HL-60/S4 treated with retinoic acid at 250 ng/mL for 4 days and 3 days (cell line): ENCODE measurements at regions not wholly inside any gene's neighbourhood (a gene's known extent, or its start where the extent isn't known, plus 50 kb on each side); places are given as distances from the start of the nearest gene placed in this dataset.

Experiments used
- in situ Hi-C: fragments of 300-500 bp; cut with MboI; formaldehyde crosslinking; loops from 2 replicates; pipeline ENCODE4 v1.7.0; 2022; ENCODE audit warnings: low sequenced_read_pairs

DNA sequence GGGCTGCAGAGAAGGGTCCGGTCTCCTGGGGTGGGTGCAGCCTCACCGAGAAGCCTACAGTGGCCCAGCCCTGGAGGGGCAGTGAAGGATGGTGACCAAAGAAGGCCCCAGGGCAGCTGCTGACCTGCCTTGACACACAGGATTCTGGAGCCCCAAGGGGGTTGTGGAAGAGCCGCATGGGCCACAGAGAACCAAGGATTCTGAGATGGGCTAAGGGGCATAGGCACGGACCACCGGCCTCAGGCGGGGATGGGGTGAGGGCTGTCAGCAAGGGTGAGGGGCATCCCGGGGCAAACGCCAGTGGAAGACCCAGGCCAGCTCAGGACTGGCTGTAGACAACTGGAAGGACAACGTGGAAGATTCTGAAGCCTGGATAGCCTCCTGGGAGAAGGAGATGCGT is 151.6 kb downstream of the TEX29 start:
- in situ Hi-C loops, result loop anchor here (25.0 kb wide), 1 partner anchor 1140 kb away; no protein-coding TSS in a partner anchor

DNA sequence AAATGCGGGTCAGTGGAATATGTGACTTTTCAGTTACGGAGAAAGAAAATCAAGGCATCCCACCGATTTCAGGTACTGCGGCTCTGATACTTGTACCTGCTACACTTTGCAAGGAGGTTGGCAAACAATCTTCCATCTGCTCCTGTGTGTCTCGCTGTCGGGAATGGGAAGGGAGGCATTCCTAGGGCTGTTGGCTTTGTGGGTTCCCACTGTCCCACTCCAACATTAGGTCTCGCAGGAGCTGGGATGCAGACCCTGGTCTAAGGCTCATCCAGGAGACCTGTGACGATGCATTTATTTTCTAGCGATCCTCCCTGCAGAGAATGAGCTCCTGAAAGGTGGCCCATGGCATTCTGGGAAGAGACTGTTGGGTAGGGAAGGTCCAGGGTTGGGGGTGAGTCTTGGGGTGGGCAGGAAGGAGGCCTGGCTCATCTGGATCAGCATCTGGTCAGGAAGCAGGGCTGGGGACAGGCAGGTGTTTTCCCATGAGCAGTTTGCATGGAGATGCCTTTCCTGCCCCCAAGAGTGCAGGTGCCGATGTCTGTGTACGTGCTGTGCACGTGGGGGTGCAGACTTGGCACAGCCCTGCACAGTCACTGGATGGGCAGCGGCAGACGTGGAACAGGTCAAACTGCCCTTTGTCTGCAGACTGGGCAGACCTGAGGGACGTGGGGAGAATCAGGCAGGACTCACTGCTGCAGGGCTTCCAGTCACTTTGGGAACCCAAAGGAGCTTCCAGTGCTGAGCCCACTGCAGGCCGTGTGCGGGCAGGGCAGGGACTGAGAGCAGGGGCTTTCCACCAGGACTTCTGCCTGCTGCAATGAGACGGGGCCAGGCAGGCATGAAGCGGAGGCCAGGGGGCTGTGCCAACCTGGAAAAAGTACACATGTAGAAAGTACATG is 152.4 kb downstream of the TEX29 start:
- in situ Hi-C loops, result loop anchor here (25.0 kb wide), 1 partner anchor 1139 kb away; no protein-coding TSS in a partner anchor

DNA sequence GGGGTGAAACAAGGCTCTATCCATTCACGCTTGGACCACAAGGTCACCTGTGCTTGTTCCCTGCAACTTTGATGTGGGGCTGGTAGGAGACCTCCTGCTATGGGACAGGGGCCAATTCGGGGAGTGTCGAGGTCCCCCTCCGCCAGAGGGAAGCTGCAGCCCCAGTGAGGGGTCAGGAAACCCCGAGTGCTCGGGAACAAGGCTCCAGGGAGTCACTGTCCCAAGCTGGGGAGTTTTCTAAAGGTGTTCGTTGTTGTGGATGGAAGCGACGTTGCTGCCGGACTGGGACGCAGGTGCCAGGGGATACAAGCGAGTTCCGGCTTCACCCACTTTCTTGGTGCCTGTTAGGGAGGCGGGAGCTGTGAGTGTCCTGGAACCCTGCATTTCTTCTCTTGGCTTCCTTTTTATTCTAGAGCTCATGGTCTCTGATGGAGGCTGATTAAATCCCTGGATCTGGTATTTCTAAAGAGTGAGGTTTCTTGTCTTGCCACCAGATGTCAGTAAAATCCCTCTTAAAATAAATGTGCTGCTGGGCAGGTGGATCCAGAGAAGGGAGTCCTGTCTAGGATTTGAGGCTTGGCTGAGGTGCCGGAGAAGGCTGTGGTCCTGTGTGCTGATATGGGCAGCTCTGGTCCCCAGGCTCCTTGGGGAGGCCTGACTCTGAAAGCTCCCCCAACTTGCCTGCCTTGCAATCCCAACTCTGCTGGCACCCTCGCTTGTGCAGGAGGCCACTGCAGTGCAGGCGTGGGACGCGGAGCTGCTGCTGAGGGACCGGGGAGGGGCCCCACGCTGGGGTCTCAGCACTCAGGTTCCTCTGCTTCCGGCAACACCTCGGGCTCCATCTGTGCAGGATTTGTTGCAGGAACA is 153.9 kb downstream of the TEX29 start:
- in situ Hi-C loops, result loop anchor here (25.0 kb wide), 1 partner anchor 1138 kb away; no protein-coding TSS in a partner anchor

DNA sequence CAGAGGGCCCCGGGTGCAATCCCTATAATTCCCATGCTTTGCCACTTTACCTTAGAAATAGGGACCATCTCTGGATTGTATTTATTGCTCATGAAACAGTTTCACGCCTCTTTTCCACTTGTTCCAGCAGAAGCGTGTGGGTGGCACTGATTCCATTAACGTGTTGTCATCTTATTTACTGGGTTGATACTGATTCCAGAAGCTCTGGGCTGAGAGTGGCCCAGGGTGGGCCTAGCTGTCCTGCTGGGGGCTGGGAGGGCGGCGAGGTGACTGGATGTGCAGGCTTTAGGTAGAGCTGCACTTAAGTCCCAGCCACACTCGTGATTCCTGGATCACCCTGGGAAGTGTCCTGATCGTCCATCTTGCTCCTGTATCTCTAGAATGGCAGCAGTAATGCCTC is 155.0 kb downstream of the TEX29 start:
- in situ Hi-C loops, result no loop called here

DNA sequence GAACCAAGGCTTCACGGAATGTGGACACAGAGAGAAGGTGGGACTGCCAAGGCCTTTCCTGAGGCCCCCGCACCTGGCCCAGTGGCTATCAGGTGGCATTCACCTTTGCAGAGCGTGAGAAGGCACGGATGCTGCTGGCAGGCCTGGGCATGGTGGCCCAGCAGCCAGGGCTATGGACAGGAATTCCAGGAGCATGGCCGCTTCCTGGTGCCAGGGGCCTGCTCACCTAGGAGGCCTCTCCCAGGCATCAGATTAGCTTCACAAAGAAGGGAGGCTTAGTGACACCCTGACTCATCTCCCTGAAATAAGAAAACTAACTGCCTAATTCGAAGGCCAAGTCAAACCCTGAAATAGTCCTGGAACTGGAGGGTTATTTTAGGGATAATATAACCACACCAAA is 155.8 kb downstream of the TEX29 start:
- in situ Hi-C loops, result no loop called here

DNA sequence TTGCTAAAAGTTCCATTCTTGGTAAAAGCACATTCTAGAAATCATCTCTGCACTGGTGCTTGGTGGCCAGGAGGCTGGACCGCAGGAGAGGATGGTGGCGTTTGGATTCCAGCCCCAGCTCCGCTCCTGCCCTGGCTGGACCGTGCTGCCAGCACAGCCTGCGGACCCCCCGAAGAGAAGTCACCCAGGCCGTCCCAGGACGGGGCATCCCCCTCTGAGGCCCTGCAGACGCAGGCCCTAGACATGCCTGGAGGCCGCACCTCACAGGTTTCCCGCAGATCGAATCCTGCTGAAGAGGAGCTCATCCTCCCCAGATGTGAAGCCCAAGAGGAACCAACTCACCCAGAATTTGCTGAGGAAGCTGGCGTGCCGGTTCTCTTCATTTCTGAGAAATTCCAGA is 159.0 kb downstream of the TEX29 start:
- in situ Hi-C loops, result no loop called here

DNA sequence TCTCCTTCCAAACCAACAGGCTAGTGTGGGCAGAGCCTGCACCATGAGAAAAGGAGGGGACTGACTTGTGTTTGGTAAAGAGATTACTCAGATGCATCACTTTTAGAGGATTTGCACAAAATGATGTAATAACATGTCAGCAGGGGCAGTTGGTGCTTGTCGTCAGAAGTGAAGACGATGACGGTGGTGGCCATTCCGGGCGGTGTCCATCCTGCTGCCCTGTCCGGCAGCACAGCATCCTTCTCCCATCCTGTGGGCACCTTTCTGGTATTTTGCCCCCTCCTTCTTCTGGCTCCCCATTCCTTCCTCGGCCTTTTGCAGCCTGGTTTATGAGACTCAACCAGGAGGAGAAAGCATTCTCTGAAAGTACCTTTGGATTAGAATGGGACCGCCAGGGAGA is 160.1 kb downstream of the TEX29 start:
- in situ Hi-C loops, result no loop called here

DNA sequence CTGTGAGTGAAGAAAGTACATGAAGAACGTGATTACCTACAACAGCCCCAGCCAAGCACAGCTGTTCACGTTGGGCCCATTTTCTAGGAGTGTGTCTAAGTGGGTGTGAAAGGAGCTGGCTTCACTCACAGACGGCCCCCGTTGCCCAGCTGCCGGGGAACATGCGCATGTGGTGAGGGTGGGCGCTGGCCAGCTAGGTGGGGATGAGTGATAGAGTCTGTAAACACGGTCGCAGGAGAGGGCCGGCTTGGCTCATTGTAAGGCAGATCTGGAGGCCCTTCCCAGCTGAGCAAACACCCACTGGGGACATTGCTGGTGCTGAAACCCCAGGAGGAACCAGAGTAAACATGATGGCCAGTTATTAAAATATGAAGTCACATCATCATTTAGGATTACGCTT is 160.5 kb downstream of the TEX29 start:
- in situ Hi-C loops, result no loop called here

DNA sequence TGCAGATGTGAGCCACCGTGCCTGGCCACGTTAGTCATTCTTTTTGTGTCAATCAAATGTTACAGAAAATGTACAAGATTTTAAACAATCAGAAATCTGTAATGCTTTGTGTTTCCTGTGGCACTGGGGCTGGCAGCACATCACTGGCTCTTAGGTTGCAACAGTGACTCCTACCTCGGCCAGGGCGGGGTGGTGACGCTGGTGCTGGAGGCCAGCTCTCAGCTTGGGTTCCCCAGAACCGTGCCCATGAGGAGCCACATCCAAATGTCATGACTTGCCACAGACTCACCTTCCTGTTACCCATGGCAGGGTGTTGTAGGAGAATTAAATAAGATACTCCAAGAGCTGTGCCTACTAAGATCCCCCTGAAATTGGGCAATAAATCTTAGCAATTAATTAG is 161.7 kb downstream of the TEX29 start:
- in situ Hi-C loops, result no loop called here

DNA sequence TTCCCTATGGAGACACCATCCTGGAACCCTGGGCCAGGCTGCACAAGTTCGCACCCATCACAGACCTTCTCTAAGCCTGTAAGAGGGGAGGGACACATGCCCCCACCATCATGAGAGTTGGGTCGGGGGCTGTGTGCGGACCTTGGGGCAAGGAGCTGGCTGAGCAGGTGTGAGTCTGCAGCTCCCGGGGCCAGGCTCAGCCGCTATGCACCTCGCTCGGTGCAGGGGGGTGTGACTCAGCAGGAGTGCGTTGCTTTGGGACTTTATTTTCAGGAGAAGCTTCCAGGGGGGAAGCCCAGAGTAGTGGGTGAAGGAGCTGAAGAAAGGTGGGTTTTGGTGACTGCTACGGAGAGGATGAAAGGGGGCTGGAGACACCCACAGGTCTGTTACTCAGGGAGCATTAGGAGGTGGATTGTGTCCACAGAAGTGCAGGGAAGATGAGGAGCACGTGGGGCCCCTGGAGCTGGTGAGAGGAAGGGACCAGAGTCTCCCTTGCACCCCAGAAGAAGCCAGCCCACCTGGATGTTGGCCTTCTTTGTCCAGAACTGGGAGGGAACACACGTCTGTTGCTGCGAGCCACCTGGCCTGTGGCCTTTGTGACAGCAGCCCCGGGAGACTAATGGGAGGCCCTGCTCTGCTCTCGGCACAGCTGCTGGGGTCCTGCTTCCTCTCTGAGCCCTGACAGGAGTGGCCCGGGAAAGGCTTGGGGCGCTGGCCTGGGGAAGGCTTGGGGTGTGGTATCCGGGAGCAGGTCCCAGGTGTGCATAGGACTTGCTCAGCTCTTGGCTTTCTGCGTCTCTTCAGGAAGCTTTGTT is 162.6 kb downstream of the TEX29 start:
- in situ Hi-C loops, result no loop called here

DNA sequence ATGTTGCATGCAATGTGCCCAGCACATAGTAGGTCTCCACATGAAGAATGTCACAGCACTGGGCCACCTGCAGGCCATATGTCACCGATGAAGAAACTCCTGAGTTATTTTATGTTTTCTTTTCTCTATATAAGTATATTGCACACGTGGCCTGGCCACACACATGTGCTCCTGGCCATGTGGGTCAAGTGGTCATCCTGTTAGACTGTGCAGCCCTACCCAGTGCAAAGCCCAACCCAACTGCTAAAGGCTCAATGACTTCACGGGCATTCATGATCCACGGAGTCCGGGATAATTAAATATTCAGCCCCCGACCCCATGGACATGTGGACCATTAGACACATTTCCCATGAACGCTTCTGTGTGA is 163.2 kb downstream of the TEX29 start:
- in situ Hi-C loops, result no loop called here

DNA sequence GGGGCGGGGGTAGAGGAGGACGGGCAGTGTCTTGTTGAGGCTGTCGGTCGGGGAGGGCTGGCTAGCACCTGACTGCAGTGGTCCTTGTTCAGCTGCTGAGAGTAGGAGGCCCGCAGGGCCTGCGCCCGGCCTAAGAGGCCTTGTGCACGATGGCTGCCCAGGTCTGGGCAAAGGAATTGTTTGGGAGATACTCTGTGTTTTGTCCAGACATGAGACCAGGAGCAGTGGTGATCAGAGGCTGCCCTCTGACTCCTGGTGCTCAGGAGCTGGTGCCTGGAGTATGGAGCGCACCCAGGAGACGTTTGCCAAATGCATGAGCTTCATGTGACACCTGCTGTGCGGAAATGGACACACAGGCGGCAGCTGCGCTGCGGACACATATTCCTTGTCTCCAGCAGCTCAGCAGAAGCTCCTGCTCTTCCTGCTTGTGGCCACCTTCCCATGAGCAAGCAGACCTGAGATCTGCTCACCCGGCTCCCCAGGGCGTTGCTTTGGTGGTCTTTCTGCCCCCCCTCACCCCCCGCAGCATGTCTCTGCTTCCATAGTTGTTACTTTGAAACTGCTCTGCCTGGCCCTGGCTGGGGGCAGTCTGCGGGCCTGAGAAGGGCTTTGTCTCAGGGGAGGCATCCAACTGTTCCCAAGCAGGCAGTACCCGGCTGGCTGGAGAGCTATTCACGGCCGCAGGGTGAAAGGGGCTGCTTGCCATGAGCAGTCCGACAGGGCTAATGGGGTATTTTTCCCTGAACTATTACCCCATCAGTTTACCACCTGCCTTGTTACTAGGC is 163.9 kb downstream of the TEX29 start:
- in situ Hi-C loops, result no loop called here

DNA sequence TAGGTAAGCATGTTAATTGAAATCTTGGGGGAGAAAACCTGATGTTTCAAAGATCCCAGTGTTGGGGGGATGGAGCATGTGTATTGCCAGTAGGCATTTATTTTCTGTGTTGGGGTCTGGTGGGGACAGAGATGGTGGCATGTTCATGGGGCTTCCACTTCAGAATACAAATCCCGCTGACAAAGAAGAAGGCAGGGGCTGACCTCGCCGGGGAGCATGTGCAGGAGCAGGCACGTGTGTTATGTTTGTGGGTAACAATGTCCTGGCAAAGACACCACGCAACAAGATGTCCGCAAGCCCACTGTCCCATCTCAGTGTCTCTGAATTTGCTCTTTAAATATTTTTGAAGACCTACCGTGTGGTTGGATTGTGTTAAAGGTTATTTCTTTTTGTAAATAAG is 164.5 kb downstream of the TEX29 start:
- in situ Hi-C loops, result no loop called here

DNA sequence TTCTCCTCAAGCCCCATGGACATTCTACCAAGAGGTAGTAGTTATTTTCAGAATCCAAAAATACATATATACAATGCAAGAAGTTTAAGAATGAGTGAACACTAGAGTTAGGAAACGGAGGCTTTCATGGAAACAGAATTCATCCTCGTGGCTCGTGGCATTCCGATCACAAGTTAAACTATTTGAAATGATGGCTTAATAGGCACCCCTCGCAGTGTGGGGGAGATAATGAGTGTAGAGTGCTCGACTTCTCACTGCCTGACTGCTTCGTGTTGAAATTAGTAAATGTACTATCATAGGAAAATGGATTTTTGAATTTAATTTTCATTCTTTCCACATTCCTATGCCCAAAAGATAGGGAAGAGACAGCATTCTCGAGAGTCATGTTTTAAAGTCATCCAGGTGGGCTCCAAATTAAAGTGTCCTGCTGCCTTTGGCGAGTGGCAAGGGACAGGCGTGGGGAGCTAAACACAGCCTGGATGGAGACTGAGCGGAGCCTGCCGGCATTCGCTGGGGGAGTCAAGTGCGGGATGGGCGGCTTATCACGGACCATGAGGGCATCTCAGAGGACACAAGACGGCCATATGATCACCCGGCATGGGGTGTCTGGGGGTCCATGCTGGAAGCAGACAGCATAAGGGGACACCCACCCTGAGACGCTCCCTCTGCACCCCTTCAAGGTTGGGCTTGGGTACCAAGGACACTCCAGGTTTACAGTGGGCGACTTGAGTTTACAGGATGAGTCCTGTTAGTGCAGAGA is 165.2 kb downstream of the TEX29 start:
- in situ Hi-C loops, result no loop called here

DNA sequence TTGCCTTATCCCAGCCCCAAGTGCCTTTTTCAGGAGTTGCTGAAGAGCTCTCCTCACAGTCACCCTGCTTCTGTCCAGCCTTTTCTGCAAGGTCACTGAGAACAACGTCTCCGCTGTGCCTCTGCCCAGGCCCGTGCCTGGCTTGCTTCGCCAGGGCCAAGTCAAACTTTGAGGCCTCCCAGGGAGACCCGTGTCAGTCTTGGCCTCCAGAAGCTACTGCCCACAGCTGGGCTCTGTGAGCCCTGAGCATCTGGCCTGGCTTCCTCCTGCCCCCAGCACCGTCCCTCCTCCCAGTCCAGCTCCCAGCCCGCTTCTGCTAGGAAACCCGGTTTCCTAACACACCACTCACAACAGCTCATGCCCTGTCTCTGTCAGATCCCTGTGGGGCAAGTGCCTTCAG is 165.9 kb downstream of the TEX29 start:
- in situ Hi-C loops, result no loop called here

DNA sequence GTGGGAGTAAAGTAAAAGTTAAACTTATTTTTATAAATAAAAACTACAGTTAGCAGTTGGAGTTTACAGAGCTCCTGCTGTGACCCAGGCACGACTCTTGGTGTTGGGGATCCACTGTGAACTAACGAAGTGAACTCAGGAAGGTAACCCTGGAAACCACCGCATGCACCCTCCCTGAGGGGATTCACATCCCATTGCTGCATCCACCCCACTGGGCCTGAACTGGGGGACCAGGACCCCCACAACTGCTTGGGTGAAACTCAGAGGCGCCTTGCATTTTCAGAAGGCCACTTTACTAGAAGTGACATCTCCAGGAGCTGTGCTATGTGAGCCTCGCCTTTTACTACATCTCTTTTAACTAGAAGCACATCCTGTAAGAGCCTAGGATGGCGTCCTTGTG is 166.4 kb downstream of the TEX29 start:
- in situ Hi-C loops, result no loop called here

DNA sequence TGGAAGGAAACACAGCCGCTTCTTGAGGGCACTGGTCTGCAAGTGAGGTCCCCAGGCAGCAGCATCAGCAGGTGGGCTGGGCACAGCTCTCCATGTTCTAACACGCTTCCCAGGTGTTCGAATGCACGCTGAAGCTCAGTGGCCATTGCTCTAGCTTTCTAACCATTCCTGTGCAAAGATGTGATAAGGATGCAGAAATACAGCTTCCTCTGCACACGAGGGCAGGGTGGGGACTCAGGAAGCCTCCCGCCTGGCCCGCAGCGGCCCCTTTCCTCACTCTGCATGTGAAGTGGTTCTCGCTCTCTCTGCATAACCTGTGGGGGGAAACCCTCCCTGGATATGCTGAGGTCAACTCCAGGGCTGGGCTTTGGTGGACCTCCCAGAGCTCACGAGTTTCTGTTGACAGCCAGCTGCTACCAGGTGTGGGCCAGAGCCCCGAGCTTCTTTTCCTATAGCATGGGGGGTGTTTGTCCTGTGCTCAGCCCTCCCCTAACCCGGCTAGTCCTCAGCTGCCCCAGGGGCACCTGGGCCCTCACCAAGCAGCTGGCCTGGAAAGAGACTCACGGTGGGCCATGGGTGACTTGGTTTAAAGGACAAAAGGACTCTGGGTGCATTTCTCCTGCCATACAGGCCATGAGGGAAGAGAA is 168.2 kb downstream of the TEX29 start:
- in situ Hi-C loops, result no loop called here

DNA sequence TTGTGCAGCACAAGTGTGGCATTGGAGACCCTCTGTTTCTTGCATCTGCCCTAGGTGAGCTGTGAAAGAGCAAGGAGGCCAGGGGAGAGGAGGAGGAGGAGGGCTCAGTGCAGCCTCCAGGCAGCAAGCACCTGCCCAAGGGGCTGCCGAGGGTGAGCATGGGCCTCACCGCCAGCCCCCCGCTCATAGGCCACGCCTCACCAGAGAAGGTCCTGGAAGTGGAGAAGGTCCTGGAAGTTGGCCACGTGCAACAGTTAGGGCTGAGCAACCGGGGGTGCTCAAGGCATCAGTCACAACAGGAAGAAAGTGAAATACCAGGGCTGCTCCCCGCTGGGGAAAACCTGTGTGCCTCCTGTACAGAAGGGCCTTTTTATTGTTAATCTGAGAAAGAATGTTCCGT is 168.9 kb downstream of the TEX29 start:
- in situ Hi-C loops, result no loop called here

DNA sequence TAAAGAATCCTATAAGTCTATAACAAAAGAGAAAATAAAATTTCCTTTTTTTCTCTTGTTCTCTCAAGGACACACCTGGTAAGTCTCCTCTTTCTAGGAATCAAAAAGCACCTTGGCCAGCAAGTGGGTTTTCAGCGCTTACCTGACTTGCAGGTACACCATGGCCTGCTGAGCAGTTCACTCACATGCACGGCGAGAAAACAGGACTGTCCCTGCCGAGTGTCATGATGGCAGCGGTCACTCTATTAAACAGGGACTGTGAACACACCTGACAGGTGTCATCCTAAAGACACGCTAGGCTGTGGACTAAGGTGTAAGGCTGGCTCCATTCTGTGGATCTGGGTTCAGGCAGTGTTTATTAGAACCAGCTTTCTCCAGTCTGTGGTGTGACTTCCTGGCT is 170.2 kb downstream of the TEX29 start:
- in situ Hi-C loops, result no loop called here
